HepG2 (cell line): ENCODE measurements at regions not wholly inside any gene's neighbourhood (a gene's known extent, or its start where the extent isn't known, plus 50 kb on each side); places are given as distances from the start of the nearest gene placed in this dataset.

Experiments used
- ATAC-seq: fragments of 200-7000 bp; cut with Tn5 transposase; 3 replicates; pipeline ENCODE4 v1.9.1; 2020; ENCODE audit warnings: mild to moderate bottlenecking, moderate library complexity
- BruUV-seq: library from RNA; stranded (reverse); fragments of 400-500 nt; replicated peaks from 2 replicates; lab custom pipeline; 2021; lab: Mats Ljungman, UMichigan
- CTCF ChIA-PET: fragments of 300-600 bp; formaldehyde crosslinking; extraction: SDS; loops from one replicate; lab custom pipeline; 2021; ENCODE audit warnings: low total read pairs, inconsistent platforms, low intra/inter-chr PET ratio; lab: Yijun Ruan, JAX
- POLR2A ChIA-PET: fragments of 350-600 bp; sonication (Branson Sonifier 250); formaldehyde crosslinking; loops from one replicate; lab custom pipeline; 2020; ENCODE audit warnings: antibody characterized with exemption, inconsistent platforms; lab: Yijun Ruan, JAX
- DNase-seq: peaks from one replicate; pipeline ENCODE4 v3.0.0-alpha.2; 2015; ENCODE audit warnings: low spot score
- FAIRE-seq: peaks from 3 replicates; lab custom pipeline; 2011; peaks lifted over from hg19 to GRCh38; lab: Jason Lieb, UNC
- H2AFZ ChIP-seq: one replicate; pipeline ENCODE4 v1.6.1; 2011; ENCODE audit warnings: low read length, inconsistent platforms
- H3K27ac ChIP-seq: fragments of 300-600 bp; 3 replicates; pipeline ENCODE4 v1.8.0; 2011; ENCODE audit warnings: mixed run types, mild to moderate bottlenecking, mixed read lengths, low read length, inconsistent platforms; ENCODE audit not compliant: insufficient read depth; ENCODE audit errors: extremely low read length
- H3K27me3 ChIP-seq, 2 experiments: fragments of 200-600 bp in 1 of 2; 2 replicates in 1 of 2; 3 replicates in 1 of 2; pipeline versions ENCODE4 v1.6.0 to v1.8.0; 2011; ENCODE audit warnings: low read length in 2 of 2, mild to moderate bottlenecking in 2 of 2, moderate library complexity in 2 of 2, inconsistent platforms in 1 of 2; ENCODE audit not compliant: insufficient read depth in 2 of 2, control insufficient read depth in 1 of 2
- H3K36me3 ChIP-seq, 2 experiments: fragments of 200-600 bp in 1 of 2; replicated peaks in 1 of 2; 2 replicates in 1 of 2; 3 replicates in 1 of 2; pipeline versions ENCODE4 v1.5.1 to v1.8.0; 2011; ENCODE audit warnings: low read length in 2 of 2, inconsistent platforms in 1 of 2; ENCODE audit not compliant: insufficient read depth in 2 of 2, control insufficient read depth in 1 of 2
- H3K4me1 ChIP-seq: 2 replicates; pipeline ENCODE4 v1.5.1; 2012; ENCODE audit warnings: low read length, inconsistent platforms; ENCODE audit not compliant: insufficient read depth
- H3K4me2 ChIP-seq: 2 replicates; pipeline ENCODE4 v1.6.0; 2011; ENCODE audit warnings: low read depth, low read length, inconsistent platforms
- H3K4me3 ChIP-seq, 3 experiments: fragments of 200-600 bp in 1 of 3; sonication (generic), shearing (Covaris generic) in 1 of 3; replicated peaks in 1 of 3; 2 replicates each; pipeline ENCODE4 v1.5.1; 2011 to 2016; ENCODE audit warnings: low read length in 3 of 3, inconsistent platforms in 2 of 3, low read depth in 2 of 3, mild to moderate bottlenecking in 2 of 3, control low read depth in 1 of 3, mixed read lengths in 1 of 3; ENCODE audit not compliant: insufficient read depth in 1 of 3
- H3K79me2 ChIP-seq: one replicate; pipeline ENCODE4 v1.6.1; 2011; ENCODE audit warnings: low read length, inconsistent platforms; ENCODE audit not compliant: insufficient read depth
- H3K9ac ChIP-seq: 2 replicates; pipeline ENCODE4 v1.6.0; 2011; ENCODE audit warnings: mild to moderate bottlenecking, low read depth, low read length, inconsistent platforms; ENCODE audit not compliant: insufficient read depth
- H3K9me3 ChIP-seq: 2 replicates; pipeline ENCODE4 v1.5.1; 2012; ENCODE audit warnings: mild to moderate bottlenecking, low read length
- H4K20me1 ChIP-seq: 2 replicates; pipeline ENCODE4 v1.6.0; 2011; ENCODE audit warnings: inconsistent platforms, mild to moderate bottlenecking, low read length, moderate library complexity; ENCODE audit not compliant: insufficient read depth
- ELF1 ChIP-seq: sonication (generic); formaldehyde crosslinking; IDR thresholded peaks from 2 replicates; pipeline ENCODE4 v1.4.0; 2020; ENCODE audit warnings: missing genetic modification reagents
- ESRRA ChIP-seq: sonication (generic); formaldehyde crosslinking; IDR thresholded peaks from 2 replicates; pipeline ENCODE4 v1.5.1; 2020; ENCODE audit warnings: mild to moderate bottlenecking, low read depth, missing genetic modification reagents
- HNF4A ChIP-seq: sonication (generic); formaldehyde crosslinking; IDR thresholded peaks from 2 replicates; pipeline ENCODE4 v1.4.0; 2020; ENCODE audit warnings: missing genetic modification reagents
- HOXA7 ChIP-seq: sonication (generic); formaldehyde crosslinking; IDR thresholded peaks from 2 replicates; pipeline ENCODE4 v1.8.1; 2022; ENCODE audit warnings: mild to moderate bottlenecking, missing genetic modification reagents, moderate library complexity
- KDM5A ChIP-seq: fragments of 200-600 bp; sonication (generic); IDR thresholded peaks from 2 replicates; pipeline ENCODE4 v1.7.0; 2018; ENCODE audit warnings: antibody characterized with exemption, mild to moderate bottlenecking, low read length, borderline replicate concordance
- LCORL ChIP-seq, 2 experiments: fragments of 450-650 bp in 1 of 2; sonication (generic) in 1 of 2; formaldehyde crosslinking in 1 of 2; IDR thresholded peaks; 2 replicates each; pipeline versions ENCODE4 v1.5.0 to v1.6.1; 2017 to 2020; ENCODE audit warnings: antibody characterized with exemption in 1 of 2, missing genetic modification reagents in 1 of 2
- SKI ChIP-seq: fragments of 450-650 bp; IDR thresholded peaks from one replicate; pipeline ENCODE4 v1.6.1; 2018; ENCODE audit warnings: mild to moderate bottlenecking; ENCODE audit not compliant: partially characterized antibody
- STAT6 ChIP-seq: sonication (generic); formaldehyde crosslinking; IDR thresholded peaks from 2 replicates; pipeline ENCODE4 v1.4.0; 2020; ENCODE audit warnings: missing genetic modification reagents, mild to moderate bottlenecking, borderline replicate concordance
- TMF1 ChIP-seq: sonication (generic); formaldehyde crosslinking; IDR thresholded peaks from 2 replicates; pipeline ENCODE4 v1.8.1; 2022; ENCODE audit warnings: low read depth, missing genetic modification reagents
- ZNF263 ChIP-seq: sonication (generic); formaldehyde crosslinking; IDR thresholded peaks from 2 replicates; pipeline ENCODE4 v1.4.0; 2020; ENCODE audit warnings: missing genetic modification reagents
- ZNF543 ChIP-seq: sonication (generic); formaldehyde crosslinking; IDR thresholded peaks from 2 replicates; pipeline ENCODE4 v1.4.0; 2020; ENCODE audit warnings: mild to moderate bottlenecking, missing genetic modification reagents
- ZNF776 ChIP-seq: sonication (generic); formaldehyde crosslinking; IDR thresholded peaks from 2 replicates; pipeline ENCODE4 v1.4.0; 2020; ENCODE audit warnings: mild to moderate bottlenecking, missing genetic modification reagents
- WGBS: methylation state at CpG from one replicate; pipeline ENCODE4 v1.1.6; 2017; ENCODE audit warnings: low lambda C conversion rate; 5-methylcytosine and 5-hydroxymethylcytosine counted together
- in situ Hi-C: cut with HindIII; loops from 2 replicates; pipeline ENCODE4 v1.10.0; 2017; ENCODE audit warnings: low pct_unique_long_range_greater_than_20kb; ENCODE audit not compliant: extremely low pct_ligation_motif_present
- intact Hi-C: fragments of 100-400 bp; cut with micrococcal nuclease; formaldehyde crosslinking; loops from one replicate; pipeline ENCODE4 v1.10.0; 2022; ENCODE audit not compliant: unreplicated experiment

DNA sequence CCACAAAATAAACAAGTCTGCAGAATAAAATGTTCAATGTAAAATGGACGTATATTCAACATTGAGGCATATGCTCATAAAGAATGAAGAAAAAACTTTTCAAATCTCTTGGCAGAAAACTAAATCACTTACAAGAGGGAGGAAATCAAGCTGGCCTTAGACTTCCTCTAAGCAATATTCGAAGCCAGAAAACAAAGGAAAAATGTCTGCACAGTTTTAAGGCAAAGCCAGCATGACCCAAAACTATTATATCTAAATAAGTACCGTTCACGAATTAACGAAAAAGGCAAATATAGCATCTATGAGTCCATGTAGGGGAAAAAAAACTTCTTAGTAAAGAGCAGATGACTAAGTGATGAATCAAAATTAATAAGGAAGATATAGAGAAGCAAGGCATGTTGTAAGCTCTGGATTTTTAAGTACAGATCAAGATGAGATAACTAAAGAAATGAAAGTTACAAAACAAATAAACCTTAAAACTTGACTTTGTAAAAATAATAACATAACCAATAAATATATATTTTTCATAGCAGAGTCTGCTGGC, 101.3 kb downstream of the KCNRG start:
- Histone ChIP-seq H3K27me3 (no peaks in the 10 kb centered on the region), H3K9ac (no peak overlapping the region), H2AFZ (no peak overlapping the region), H3K9me3 (no peaks in the 10 kb centered on the region), H3K4me2 (no peak overlapping the region), H3K27ac (no peak overlapping the region), H3K36me3 (peaks cover 0 to 2% of the 10 kb centered on the region in 2 experiments; a peak in 2 of 5 replicates), H3K4me1 (peaks cover 15% of the 10 kb centered on the region), H3K79me2 (peaks cover 35% of the 10 kb centered on the region), H4K20me1 (no peaks in the 10 kb centered on the region), H3K4me3 (no peak overlapping the region)
- POLR2A ChIA-PET, result interaction anchor here (1.3 to 2.6 kb wide), 2 partner anchors 7 to 69 kb away, joined by 5 to 10 read pairs; no protein-coding TSS in a partner anchor
- FAIRE-seq, result no peak
- BruUV-seq, result no TSS peak
- intact Hi-C loops, result no loop called here
- in situ Hi-C loops, result no loop called here
- CTCF ChIA-PET, result no interaction called here
- 98% methylated on average over 5 of the region's 5 CpGs for WGBS
- TF ChIP-seq LCORL (IDR thresholded peaks at IDR 0.05) (no peak), LCORL (CRISPR knock-in tag; IDR thresholded peaks at IDR 0.05) (no peak), KDM5A (no peak), ELF1 (CRISPR knock-in tag) (no peak), SKI (no peak), HOXA7 (CRISPR knock-in tag) (no peak), TMF1 (CRISPR knock-in tag) (no peak), HNF4A (CRISPR knock-in tag) (no peak), STAT6 (CRISPR knock-in tag) (no peak), ESRRA (CRISPR knock-in tag) (no peak), ZNF776 (no peak), ZNF263 (CRISPR knock-in tag) (no peak), ZNF543 (CRISPR knock-in tag) (no peak)
- DNase-seq, result no peak
- no peak for ATAC-seq
